Stimulated activated CD8-positive, alpha-beta memory T cell treated with anti-CD3 and anti-CD28 coated beads, Interleukin-15, amount 100 ng/mL, for 4 hours (primary cell): ENCODE measurements at regions not wholly inside any gene's neighbourhood (a gene's known extent, or its start where the extent isn't known, plus 50 kb on each side); places are given as distances from the start of the nearest gene placed in this dataset.
"Not testable (repeated sequence)": the region's sequence is repeated elsewhere in the genome, so short reads cannot be mapped to it uniquely, and the experiment has no call there.

Source experiments
- DNase-seq, 2 donors: peaks; one replicate each; pipeline ENCODE4 v3.0.0-alpha.2; 2020; ENCODE audit warnings: low read depth in 2 of 2

DNA sequence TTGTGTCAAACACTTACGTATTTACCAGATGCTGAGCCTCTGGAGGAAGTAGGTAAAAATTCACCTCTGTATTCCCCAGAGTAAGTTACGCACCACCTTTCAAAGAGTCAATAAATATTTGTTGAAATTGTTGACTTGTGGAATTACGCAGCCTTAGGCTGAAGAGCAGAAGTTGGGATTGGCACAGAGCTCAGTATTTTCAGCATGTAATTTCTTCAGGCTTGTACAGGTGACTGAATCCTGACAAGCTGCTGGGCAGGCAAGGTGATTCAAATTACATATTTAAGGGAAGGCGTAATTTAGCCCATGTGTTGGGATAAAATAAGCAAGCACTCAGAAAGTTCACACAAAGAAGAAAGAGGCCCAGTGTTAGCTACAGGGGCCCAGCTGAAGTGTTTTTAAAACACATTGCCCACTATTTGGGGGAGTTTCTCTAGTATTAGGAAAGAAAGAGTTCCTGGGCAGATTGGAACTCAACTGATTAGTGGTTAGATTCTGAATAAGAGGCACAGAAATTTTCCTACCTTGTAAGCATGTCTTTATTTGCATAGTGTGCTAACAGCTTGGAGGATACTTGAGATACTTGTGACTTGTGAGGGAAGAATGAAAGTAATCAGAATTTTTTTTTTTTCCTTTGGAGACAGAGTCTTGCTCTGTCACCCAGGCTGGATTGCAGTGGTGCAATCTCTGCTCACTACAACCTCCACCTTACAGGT, 165.3 kb upstream of the FBXL7 start:
- DNase-seq, result no peak

DNA sequence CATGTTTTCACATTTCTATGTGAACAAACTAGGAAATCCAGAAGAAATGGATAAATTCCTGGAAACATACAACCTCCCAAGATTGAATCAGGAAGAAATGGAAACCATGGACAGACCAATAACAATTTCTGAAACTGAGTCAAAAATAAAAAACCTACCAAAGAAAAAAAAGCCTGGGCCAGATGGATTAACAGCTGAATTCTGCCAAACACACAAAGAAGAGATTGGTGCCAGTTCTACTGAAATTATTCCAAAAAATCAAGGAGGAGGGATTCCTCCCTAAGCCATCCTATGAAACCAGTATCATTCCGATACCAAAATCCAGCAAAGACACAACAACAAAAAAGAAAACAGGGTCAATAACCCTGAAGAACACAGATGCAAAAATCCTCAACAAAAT, 166.9 kb upstream of the FBXL7 start:
- DNase-seq, result no peak

DNA sequence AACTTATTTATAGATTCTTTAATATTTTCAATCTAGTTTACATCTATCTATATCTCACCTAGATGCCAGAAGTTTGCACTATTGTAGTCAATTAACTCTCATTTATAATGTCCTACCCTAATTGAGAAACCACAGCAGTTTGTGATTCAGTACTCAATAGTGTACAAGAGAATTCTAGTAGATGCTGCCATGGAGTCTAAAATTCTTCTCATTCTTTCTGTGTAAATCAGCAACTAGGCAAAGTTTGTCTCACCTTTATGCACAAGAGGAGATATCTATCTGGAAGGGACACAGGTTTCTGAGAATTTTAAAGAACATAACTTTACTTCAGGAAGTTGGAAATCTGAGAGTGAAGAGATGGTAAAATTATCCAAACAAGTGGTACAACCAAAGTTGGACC, 173.0 kb upstream of the FBXL7 start:
- no peak for DNase-seq

DNA sequence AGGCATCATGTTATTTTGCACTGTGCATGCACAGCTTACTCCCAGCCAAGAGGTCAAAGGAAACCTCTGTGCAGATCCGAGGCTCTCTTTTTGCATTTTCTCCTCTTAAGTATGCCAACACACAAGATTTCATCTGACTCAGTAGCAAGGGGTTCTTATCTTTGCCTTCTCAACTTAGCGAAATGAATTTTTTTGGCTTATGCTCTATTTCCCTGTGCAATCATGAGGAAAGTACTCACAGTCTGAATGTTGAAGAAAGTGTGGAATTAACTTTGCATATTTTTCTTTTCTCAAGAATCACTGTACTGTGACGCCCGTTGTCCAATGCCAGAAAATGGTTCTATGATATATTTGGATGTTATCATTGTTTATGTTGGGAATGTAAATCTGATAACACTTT, 173.5 kb upstream of the FBXL7 start:
- no peak for DNase-seq

DNA sequence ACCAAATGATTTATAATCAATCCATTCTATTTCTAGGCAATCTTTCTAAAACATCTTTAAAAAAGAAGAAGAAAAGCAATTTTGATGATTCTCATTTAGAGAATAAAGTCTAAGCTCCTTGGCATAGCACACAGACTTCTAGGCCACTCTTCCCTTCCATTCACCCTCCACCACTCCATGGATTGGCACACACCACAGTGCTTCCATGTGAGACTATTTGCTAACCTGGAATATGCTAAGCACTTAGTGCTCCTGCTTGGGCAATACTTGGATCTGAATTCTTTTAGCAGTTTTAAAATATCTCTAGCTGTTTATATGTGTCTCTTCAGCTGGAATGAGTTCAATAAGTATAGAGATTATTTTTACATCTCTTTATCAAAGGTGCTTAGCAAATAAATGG, 177.6 kb upstream of the FBXL7 start:
- DNase-seq, result no peak

DNA sequence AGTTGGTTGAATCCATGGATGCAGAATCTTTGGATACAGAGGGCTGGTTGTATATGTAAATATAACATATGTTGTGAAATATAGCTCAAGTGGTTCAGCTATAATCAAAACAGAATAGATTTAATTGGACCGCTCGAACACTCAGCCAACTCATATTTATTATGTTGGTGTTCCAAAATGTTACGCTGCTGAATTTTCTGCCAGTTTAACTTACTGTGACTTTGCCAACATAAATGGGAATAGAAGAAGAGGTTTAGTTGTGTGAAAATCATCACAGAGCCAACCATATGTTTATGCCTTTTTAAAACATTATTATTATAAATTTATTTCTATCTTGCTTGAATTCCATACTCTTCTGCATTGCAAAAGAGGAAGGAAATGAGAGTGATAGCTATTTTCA, 178.2 kb upstream of the FBXL7 start:
- DNase-seq, result no peak

DNA sequence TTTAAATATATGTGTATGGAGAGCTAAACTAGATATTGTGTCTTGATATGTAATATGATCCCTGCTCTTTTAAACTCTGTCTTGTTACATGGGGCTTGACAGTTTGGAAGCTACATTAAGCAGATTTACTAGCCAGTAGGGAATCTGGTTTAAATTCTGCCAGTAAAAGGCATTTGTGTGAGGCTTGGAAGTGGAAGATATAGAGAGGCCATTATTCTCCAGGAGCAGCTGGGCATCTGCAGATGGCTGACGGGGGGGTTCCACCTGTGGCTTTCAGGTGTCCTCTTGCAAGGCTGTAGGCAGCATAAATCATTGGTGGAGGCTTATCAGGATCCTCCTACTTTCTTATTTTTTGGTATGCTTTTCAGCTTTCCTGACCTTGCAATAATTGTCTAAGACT, 179.1 kb upstream of the FBXL7 start:
- no peak for DNase-seq

DNA sequence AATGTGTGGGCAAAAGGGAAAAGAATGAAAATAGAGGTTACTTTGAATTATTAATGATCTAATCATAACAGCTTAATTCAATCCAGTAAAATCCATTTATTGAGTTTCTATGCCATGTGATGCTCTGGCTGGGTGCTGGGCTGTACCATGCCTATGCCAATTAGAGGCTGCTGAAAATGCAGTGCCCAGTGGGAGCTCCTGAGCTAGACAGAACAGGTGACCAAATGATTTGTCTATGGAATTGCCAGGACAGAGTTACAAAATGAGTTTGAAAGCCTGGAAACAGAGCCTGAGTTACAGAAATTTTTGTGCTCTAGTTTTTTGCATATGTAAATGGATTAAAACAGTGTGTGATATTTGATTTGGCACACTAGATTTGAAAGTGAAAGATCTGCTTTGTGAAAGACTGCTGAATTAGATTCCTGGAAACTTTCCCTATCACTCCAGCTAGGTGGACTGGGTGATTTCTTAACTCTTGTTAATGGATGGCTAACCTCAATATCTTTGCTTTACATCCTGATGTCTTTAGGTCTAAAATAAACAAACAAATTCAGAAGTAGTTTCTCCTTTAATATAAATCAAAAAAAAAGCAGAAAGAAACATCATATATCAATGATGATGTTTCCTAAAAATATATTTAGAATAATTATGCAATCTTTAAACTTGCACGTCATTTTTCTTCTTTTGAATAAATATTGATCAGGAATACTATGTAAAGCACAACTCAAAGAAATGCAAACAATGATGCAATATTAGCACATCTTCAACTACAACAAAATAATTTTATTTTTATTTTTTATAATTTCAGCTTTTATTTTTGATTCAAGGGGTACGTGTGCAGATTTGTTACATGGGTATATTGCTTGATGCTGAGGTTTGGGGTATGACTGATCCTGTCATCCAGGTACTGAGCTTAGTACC, 194.8 kb upstream of the FBXL7 start:
- DNase-seq, result no peak

DNA sequence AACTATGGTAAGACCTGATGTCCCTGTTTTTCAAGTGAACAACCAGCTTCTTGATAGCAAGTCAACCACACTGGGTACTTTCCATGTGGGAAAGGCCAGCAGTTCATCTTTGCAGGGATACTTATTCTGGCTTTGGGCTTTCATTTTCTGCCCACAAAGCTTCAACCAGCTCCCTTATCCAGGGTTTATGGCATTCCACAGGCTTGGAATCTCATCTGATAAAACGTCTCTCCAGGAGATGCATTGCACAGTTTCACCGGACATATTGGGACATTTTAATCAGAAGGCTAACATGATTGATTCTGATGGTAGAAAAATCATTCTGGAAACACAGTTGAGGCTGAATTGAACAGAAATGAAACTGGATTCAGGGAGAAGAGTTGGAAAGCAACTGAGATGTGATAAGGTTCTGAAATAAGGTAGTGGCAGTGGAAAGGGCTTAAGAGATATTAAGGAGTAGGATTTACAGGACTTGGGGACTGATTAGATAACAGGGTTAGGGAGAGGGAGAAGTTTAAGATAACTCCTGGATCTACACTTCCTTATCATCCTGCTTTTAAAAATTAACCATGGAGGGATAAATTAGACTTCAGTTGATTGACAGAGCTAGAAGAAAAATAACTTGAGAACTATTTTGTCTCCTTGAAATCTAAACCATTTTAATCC, 195.8 kb upstream of the FBXL7 start:
- DNase-seq, result no peak

DNA sequence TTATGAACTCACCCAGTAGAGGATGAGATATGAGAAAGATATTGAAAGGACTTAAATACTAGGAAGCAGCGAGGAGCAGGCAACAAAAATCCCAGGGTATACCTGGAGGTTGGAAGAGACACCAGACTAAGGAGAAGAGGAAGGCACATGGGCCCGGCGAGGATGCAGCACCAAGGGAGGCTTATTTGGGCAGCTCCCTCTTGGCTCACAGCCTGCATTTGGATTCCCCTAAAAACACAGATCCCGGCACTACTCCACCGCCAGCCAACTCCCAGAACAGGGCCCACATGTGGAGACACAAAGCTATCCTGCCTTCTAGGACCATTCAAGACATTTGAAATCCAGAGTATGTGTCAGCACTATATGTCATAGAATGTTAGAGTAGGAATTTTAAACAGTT, 199.8 kb upstream of the FBXL7 start:
- no peak for DNase-seq

DNA sequence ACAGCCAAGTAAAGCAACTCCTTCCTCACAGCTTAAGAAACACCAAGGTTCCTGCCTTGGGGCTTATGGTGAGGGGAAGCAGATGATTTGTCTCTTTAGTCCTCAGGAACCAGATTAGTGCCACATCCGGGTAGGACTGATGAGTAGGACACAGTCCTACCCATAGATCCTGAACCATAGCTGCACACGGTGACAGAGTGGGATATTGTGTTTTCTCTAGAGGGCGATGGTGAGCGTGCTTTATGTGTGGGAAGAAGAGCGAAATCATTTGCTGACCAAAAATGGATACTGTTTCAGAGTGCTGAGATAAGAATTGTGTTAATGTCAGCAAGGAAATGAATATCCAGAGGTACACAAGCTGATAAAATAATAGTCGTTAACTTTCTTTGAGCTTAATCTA, 209.0 kb upstream of the FBXL7 start:
- no peak for DNase-seq

DNA sequence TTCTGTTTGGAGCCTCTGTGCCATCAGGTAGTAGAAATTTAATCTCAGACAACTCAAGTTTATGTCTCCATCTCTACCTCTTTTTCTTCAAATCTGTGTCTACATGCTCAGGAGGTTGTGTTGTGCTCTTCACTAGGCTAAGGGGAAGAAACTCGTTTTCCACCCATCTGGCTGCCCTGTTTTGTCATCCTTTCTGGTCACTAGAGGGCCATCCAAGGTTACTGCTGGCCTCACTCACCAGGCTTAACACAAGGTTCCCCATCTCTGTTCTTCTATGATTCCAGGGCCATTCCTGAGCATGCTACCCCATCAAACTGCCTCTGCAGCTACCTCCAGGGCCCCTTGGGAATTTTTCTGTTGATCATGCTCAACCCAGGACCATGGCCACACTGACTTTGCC, 213.3 kb upstream of the FBXL7 start:
- DNase-seq, result no peak

DNA sequence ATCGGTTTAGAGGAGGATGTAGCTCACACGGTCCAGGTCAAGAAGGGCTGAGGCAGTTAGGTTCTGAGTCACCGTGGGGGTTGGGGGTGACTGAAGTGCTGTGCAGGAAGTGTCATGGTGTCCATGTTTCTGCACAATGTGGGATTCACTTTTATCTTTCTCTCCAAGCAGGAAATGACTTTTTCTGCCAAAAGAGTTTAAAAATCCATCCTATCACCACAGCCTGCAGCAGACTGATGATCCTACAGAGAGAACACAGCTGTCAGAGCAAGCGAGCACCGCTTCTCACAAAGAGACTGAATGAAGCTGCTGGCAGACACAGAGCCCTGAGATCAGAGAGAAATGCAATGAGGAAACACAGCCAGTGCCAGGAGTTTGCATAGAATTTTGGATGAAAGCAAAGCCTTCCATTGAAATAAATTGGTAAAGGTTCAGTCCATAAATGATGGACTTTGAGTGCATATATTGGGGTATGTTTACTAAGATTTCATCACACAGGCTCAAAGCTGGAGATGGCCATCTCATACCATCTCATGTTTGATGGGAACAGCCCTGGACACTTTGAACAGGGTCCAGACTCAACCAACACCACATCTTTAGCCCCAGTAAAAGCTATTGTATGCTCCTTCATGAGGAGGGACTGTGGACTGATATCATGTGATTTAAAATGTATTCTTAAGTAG, 213.9 kb upstream of the FBXL7 start:
- DNase-seq, result no peak

DNA sequence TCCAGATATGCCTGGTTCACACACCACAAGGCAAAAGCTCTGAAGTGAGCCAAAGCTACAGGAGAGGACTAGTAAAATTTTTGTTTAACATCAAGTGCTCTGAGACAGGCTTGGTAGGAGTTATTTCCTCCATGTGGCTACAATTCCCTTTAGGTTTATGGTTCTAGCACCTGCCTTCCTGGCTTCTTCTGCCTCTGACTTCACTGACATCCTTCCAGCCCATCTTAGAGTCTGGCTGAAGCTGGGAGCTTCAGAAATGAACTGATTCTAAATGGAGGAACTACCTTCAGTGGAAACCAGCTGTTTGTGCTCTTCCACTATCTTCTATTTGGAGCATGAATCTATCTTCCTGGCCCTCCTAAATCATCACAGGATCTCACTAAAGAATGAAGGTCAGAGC, 215.3 kb upstream of the FBXL7 start:
- DNase-seq, result no peak

DNA sequence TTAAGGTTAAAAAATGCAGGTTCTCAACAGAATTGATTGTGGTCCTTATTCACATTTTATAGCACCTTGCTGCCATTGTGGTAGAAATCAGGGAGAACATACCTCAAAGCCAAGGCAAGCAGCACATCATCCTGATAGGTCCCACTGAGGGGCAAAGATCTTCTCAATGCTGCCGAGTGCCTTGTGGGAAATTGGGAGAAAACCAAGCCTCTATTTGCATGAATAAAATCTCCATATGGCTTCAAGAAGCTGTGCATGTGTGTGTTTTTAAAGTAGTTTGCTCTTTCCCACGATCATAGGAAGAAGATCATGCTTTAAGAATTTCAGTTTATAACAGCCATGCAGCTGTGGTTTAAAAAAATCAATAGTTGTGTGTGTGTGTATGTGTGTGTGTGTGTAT, 216.9 kb upstream of the FBXL7 start:
- DNase-seq, result no peak

DNA sequence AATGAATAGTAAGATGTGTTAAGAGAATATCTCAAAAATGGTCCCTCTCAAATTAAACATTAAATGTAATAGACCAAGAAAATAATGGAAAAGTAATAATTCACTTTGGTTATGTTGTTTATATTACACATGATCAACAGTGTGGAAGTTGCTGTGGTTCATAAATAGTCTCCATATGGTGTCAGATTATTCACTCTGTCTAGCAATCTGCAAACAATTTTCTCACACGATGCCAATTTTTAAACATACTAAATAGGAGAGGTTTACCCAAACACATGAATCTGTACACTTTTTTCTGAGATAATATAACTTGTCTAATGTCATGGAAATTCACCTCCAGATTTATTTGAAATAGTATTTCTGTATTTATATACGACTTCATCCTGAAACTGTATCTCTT, 217.4 kb upstream of the FBXL7 start:
- no peak for DNase-seq

DNA sequence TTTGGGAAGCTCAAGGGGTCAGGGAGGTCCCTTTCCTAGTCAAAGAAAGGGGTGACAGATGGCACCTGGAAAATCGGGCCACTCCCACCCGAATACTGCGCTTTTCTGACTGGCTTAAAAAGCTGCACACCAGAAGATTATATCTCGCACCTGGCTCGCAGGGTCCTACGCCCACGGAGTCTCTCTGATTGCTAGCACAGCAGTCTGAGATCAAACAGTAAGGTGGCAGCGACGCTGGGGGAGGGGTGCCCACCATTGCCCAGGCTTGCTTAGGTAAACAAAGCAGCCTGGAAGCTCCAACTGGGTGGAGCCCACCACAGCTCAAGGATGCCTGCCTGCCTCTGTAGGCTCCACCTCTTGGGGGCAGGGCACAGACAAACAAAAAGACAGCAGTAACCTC, 228.4 kb upstream of the FBXL7 start:
- not testable (repeated sequence) for DNase-seq

DNA sequence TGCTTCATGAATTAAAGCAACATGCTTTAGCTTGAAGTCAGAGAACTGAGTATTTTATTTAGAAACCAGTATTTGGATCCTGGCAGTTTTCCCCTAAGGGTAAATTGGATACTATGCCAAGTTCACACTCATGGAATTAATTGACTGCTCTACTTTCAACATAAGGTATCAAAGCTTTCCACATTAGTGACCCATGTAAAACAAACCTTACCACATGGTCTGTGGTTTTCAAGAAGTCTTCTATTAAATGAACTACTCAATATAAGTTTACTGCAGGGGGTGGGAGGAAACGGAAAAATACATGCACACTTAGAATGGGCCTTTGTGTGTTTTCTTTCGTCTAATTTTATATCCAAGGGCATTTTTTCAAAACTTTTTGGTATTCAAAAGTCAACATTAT, 232.0 kb upstream of the FBXL7 start:
- DNase-seq, result no peak

DNA sequence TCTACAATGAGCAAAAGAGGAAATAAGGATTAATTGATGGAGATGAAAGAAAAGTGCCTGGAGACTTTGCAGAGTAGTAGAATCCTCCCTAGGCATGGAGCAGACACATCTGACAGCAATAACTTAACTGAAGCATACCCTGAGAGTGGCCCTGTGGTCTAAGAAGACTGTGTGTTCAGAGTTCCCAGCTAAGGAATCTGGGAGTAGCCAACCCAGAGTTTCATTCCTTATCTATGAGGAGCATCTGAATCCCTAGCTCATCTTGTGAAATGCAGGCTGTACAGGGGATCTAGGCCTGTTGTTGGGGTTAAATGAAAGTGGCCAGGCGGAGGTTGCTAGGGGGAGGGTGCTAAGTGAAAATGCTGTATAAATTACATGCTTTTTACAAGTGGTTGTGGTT, 233.1 kb upstream of the FBXL7 start:
- DNase-seq, result no peak

DNA sequence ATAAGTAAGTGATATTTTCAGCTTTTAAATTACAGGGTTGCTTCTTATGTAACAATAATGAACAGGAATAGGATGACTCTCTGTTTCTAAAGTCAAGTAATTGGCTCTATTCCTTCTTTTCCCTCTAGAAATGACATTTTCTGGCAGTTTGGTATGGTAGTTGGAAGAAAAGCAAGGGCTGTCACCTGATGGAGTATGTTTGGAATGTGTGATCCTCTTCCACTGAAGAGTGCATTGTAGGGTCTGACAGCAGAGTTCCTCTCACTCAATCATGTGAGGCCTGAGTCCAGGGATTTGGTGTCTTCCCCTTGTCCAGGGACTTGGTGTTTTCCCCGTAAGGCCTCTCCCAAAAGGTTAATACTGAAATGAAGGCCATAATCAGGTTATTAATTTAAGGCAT, 233.8 kb upstream of the FBXL7 start:
- DNase-seq, result no peak

DNA sequence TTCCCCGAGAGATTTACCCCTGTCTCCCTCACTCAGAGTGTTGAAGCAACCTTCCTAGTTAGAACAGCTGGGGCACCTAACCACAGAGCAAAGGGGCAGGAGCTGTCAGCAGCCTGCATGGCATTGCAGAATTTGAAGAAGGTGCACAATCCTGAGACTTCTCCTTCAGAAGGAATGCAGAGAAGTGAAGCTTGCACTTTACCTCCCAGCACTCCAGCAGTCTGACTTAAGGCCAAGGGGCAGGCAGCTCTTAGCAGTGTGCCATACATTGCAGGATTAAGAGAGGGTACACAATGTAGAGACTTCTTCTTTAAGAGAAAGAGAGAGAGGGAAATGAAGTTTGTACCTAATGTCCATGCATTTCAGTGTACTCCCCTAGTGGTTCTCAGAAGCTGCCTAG, 236.0 kb upstream of the FBXL7 start:
- DNase-seq, result no peak

DNA sequence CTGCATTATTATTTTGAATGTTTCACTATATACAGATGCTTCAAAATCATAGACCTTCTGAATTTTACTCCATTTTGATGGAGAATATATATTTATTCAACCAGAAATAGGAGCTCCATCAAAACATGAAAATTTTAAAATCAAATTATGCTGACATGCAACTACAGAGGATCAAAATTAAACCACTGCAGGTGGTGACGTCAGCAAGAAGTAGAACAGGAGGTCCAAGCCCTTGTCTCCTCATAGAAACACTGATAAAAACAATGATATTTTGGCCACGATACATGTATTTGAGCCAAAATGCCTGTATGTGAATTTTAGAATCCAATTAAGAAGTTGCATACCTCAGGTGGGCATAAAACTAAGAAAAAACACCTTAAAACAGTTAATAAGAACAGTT, 236.6 kb upstream of the FBXL7 start:
- no peak for DNase-seq
